ENCODE measurements at regions not wholly inside any gene's neighbourhood (a gene's known extent, or its start where the extent isn't known, plus 50 kb on each side); places are given as distances from the start of the nearest gene placed in this dataset.

- Mint-ChIP-seq H3K4me1 (peaks cover 40% of the 10 kb centered on the region), H3K4me3 (no peak overlapping the region), H3K36me3 (ENCODE audit: low read depth) (no peaks in the 10 kb centered on the region), H3K9me3 (no peaks in the 10 kb centered on the region), H3K27me3 (ENCODE audit: insufficient read depth) (no peaks in the 10 kb centered on the region), H3K27ac (no peak overlapping the region)
- H3K27me3 ChIP-seq (ENCODE audit: control insufficient read depth, insufficient read depth, low read length, poor library complexity, severe bottlenecking): no peaks in the 10 kb centered on the region
- no peak overlapping the region for H3K4me3 ChIP-seq (ENCODE audit: low read length)
- no peak overlapping the region for H3K9ac ChIP-seq (ENCODE audit: extremely low read depth, low read length, poor library complexity, severe bottlenecking)
- H3K36me3 ChIP-seq (ENCODE audit: control insufficient read depth, insufficient read depth, low read length): no peaks in the 10 kb centered on the region
- TF ChIP-seq CTCF (conservative IDR thresholded peaks at IDR 0.05): no peak
- no peaks in the 10 kb centered on the region for H3K9me3 ChIP-seq (ENCODE audit: control insufficient read depth, low read length)
- no peak for DNase-seq
- 90 to 98% methylated on average over 7 to 9 of the region's 9 CpGs for WGBS, 2 experiments (ENCODE audit: insufficient coverage in 1 of 2, insufficient read length in 1 of 2)
- no peak overlapping the region for H3K27ac ChIP-seq (ENCODE audit: low read depth, low read length)
- peaks cover 13% of the 10 kb centered on the region for H3K4me1 ChIP-seq (ENCODE audit: control insufficient read depth, insufficient read depth, low read length)
Observed at GRCh38 chr1:36729289-36729688, 246.6 kb upstream of the CSF3R start.

- Histone ChIP-seq H3K4me1 (ENCODE audit: control insufficient read depth, insufficient read depth, low read length) (peaks cover 13% of the 10 kb centered on the region), H3K36me3 (ENCODE audit: control insufficient read depth, insufficient read depth, low read length) (no peaks in the 10 kb centered on the region), H3K4me3 (ENCODE audit: low read length) (no peak overlapping the region), H3K9me3 (ENCODE audit: control insufficient read depth, low read length) (no peaks in the 10 kb centered on the region), H3K27me3 (ENCODE audit: control insufficient read depth, insufficient read depth, low read length, poor library complexity, severe bottlenecking) (no peaks in the 10 kb centered on the region), H3K9ac (ENCODE audit: extremely low read depth, low read length, poor library complexity, severe bottlenecking) (no peak overlapping the region), H3K27ac (ENCODE audit: low read depth, low read length) (no peak overlapping the region)
- no peaks in the 10 kb centered on the region for H3K27me3 Mint-ChIP-seq (ENCODE audit: insufficient read depth)
- WGBS, 2 experiments (ENCODE audit: insufficient coverage in 1 of 2, insufficient read length in 1 of 2): 93 to 97% methylated on average over 5 to 6 of the region's 6 CpGs
- H3K27ac Mint-ChIP-seq: no peak overlapping the region
- H3K4me1 Mint-ChIP-seq: peaks cover 38% of the 10 kb centered on the region
- no peaks in the 10 kb centered on the region for H3K9me3 Mint-ChIP-seq
- H3K36me3 Mint-ChIP-seq (ENCODE audit: low read depth): no peaks in the 10 kb centered on the region
- H3K4me3 Mint-ChIP-seq: no peak overlapping the region
- TF ChIP-seq CTCF (conservative IDR thresholded peaks at IDR 0.05): no peak
- DNase-seq: peak; percentile 35
Observed at GRCh38 chr1:36728846-36729245, 246.1 kb upstream of the CSF3R start.

- peaks cover 44% of the 10 kb centered on the region for H3K4me1 Mint-ChIP-seq
- no peaks in the 10 kb centered on the region for H3K27me3 Mint-ChIP-seq (ENCODE audit: insufficient read depth)
- H3K36me3 Mint-ChIP-seq (ENCODE audit: low read depth): no peaks in the 10 kb centered on the region
Observed at GRCh38 chr1:36728051-36728450, 245.3 kb upstream of the CSF3R start.

More at GRCh38 chr1:36728051-36728450, 245.3 kb upstream of the CSF3R start:
- H3K36me3 ChIP-seq (ENCODE audit: control insufficient read depth, insufficient read depth, low read length): no peaks in the 10 kb centered on the region
- no peaks in the 10 kb centered on the region for H3K27me3 ChIP-seq (ENCODE audit: control insufficient read depth, insufficient read depth, low read length, poor library complexity, severe bottlenecking)
- no peak overlapping the region for H3K4me3 ChIP-seq (ENCODE audit: low read length)
- 94 to 96% methylated on average over 3 to 8 of the region's 8 CpGs for WGBS, 2 experiments (ENCODE audit: insufficient coverage in 1 of 2, insufficient read length in 1 of 2)
- Mint-ChIP-seq H3K9me3 (no peaks in the 10 kb centered on the region), H3K4me3 (no peak overlapping the region), H3K27ac (no peak overlapping the region)
- no peak for TF ChIP-seq CTCF (conservative IDR thresholded peaks at IDR 0.05)
- H3K27ac ChIP-seq (ENCODE audit: low read depth, low read length): no peak overlapping the region
- no peak overlapping the region for H3K9ac ChIP-seq (ENCODE audit: extremely low read depth, low read length, poor library complexity, severe bottlenecking)
- H3K9me3 ChIP-seq (ENCODE audit: control insufficient read depth, low read length): no peaks in the 10 kb centered on the region
- no peak for DNase-seq
- H3K4me1 ChIP-seq (ENCODE audit: control insufficient read depth, insufficient read depth, low read length): peaks cover 13% of the 10 kb centered on the region

Data from endodermal cell (in vitro differentiated cells).